HCT116 (cell line): ENCODE measurements at regions not wholly inside any gene's neighbourhood (a gene's known extent, or its start where the extent isn't known, plus 50 kb on each side); places are given as distances from the start of the nearest gene placed in this dataset.

ENCODE experiments used
- ATAC-seq: fragments of 200-7000 bp; cut with Tn5 transposase; 2 replicates; pipeline ENCODE4 v1.9.1; 2020; ENCODE audit warnings: mild to moderate bottlenecking, moderate library complexity
- BruUV-seq: library from RNA; stranded (reverse); fragments of 400-500 nt; replicated peaks from 2 replicates; lab custom pipeline; 2021; lab: Mats Ljungman, UMichigan
- CTCF ChIA-PET: fragments of 300-600 bp; sonication (Branson Sonifier 250); formaldehyde crosslinking; loops from one replicate; lab custom pipeline; 2021; ENCODE audit warnings: antibody characterized with exemption; lab: Charles Lee
- POLR2A ChIA-PET: fragments of 300-600, 350-600 bp; sonication (Branson Sonifier 250); formaldehyde crosslinking; loops from one replicate; lab custom pipeline; 2021; ENCODE audit warnings: antibody characterized with exemption; lab: Charles Lee
- RAD21 ChIA-PET, 2 experiments: fragments of 300-600 bp; sonication (Branson Sonifier 250); formaldehyde crosslinking; loops; one replicate each; lab custom pipeline; 2023; ENCODE audit warnings: low total read pairs in 2 of 2; ENCODE audit not compliant: uncharacterized antibody in 2 of 2, unreplicated experiment in 2 of 2, low non-redundant PET in 1 of 2; lab: Charles Lee
- DNase-seq: peaks from one replicate; pipeline ENCODE4 v3.0.0-alpha.2; 2010; ENCODE audit warnings: low read depth, low spot score
- H2AFZ ChIP-seq: fragments of 200-600 bp; shearing (Covaris generic), sonication (generic); 2 replicates; pipeline ENCODE4 v1.6.1; 2017; ENCODE audit warnings: low read depth, mixed run types, mixed read lengths, antibody characterized with exemption, low read length; ENCODE audit not compliant: poor library complexity, severe bottlenecking
- H3K27ac ChIP-seq: 2 replicates; pipeline ENCODE4 v1.5.1; 2012; ENCODE audit warnings: low read depth, low read length
- H3K27me3 ChIP-seq: fragments of 200-600 bp; sonication (generic); 2 replicates; pipeline ENCODE4 v1.6.1; 2016; ENCODE audit warnings: mixed run types, low read length, mixed read lengths; ENCODE audit not compliant: insufficient read depth
- H3K36me3 ChIP-seq, 2 experiments: fragments of 200-500 bp in 1 of 2; fragments of 200-600 bp in 1 of 2; sonication (Bioruptor generic) in 1 of 2; sonication (generic) in 1 of 2; 2 replicates each; pipeline versions ENCODE4 v1.5.1 to v1.6.1; 2014 to 2016; ENCODE audit warnings: low read length in 2 of 2, inconsistent platforms in 1 of 2, mixed read lengths in 1 of 2, mixed run types in 1 of 2; ENCODE audit not compliant: insufficient read depth in 2 of 2, control insufficient read depth in 1 of 2
- H3K4me1 ChIP-seq, 2 experiments: fragments of 200-600 bp in 1 of 2; sonication (generic) in 1 of 2; 2 replicates each; pipeline versions ENCODE4 v1.5.1 to v1.6.1; 2012 to 2017; ENCODE audit warnings: low read length in 2 of 2, inconsistent platforms in 1 of 2, mild to moderate bottlenecking in 1 of 2, mixed read lengths in 1 of 2, mixed run types in 1 of 2, moderate library complexity in 1 of 2; ENCODE audit not compliant: insufficient read depth in 2 of 2, control insufficient read depth in 1 of 2
- H3K4me2 ChIP-seq: fragments of 200-600 bp; sonication (generic); 2 replicates; pipeline ENCODE4 v1.6.1; 2017; ENCODE audit warnings: mixed run types, low read length, mixed read lengths
- H3K4me3 ChIP-seq, 2 experiments: fragments of 200-600 bp in 1 of 2; sonication (generic) in 1 of 2; replicated peaks in 1 of 2; 2 replicates each; pipeline ENCODE4 v1.5.1; 2011 to 2016; ENCODE audit warnings: low read length in 2 of 2, control low read depth in 1 of 2, low read depth in 1 of 2, mild to moderate bottlenecking in 1 of 2, mixed read lengths in 1 of 2, mixed run types in 1 of 2
- H3K79me2 ChIP-seq: fragments of 200-600 bp; sonication (generic); 2 replicates; pipeline ENCODE4 v1.6.1; 2017; ENCODE audit warnings: mild to moderate bottlenecking, mixed run types, low read length, moderate library complexity, mixed read lengths; ENCODE audit not compliant: insufficient read depth
- H3K9ac ChIP-seq: fragments of 200-600 bp; sonication (generic); 2 replicates; pipeline ENCODE4 v1.6.1; 2016; ENCODE audit warnings: low read length, mixed read lengths
- H3K9me2 ChIP-seq: fragments of 200-600 bp; sonication (generic), shearing (Covaris generic); 2 replicates; pipeline ENCODE4 v1.6.1; 2017; ENCODE audit warnings: mixed run types, mild to moderate bottlenecking, moderate library complexity; ENCODE audit not compliant: insufficient read depth
- H3K9me3 ChIP-seq, 2 experiments: fragments of 200-500 bp in 1 of 2; fragments of 200-600 bp in 1 of 2; sonication (Bioruptor generic) in 1 of 2; sonication (generic) in 1 of 2; 2 replicates each; pipeline ENCODE4 v1.6.1; 2014 to 2017; ENCODE audit warnings: low read length in 2 of 2, mixed read lengths in 2 of 2, inconsistent platforms in 1 of 2, low read depth in 1 of 2, mild to moderate bottlenecking in 1 of 2, mixed run types in 1 of 2, moderate library complexity in 1 of 2; ENCODE audit not compliant: control insufficient read depth in 1 of 2, insufficient read depth in 1 of 2
- H4K20me1 ChIP-seq: fragments of 200-600 bp; sonication (generic), shearing (Covaris generic); 2 replicates; pipeline ENCODE4 v1.6.1; 2017; ENCODE audit warnings: mixed run types, mild to moderate bottlenecking, moderate library complexity; ENCODE audit not compliant: insufficient read depth
- CTCF ChIP-seq, 3 experiments: fragments of 200-600 bp in 1 of 3; sonication (generic) in 1 of 3; IDR thresholded peaks in 2 of 3; conservative IDR thresholded peaks in 1 of 3; 2 replicates each; pipeline ENCODE4 v1.5.1; 2012 to 2017; ENCODE audit warnings: low read depth in 2 of 3, low read length in 2 of 3, antibody characterized with exemption in 1 of 3, borderline replicate concordance in 1 of 3, control low read depth in 1 of 3, mild to moderate bottlenecking in 1 of 3, mixed read lengths in 1 of 3, mixed run types in 1 of 3, moderate library complexity in 1 of 3; ENCODE audit not compliant: insufficient read depth in 1 of 3
- EZH2phosphoT487 ChIP-seq: fragments of 200-600 bp; IDR thresholded peaks from 2 replicates; pipeline ENCODE4 v1.6.1; 2018; ENCODE audit warnings: antibody characterized with exemption, borderline replicate concordance
- MAX ChIP-seq: IDR thresholded peaks from 2 replicates; pipeline ENCODE4 v1.6.1; 2012
- REST ChIP-seq: IDR thresholded peaks from 2 replicates; pipeline ENCODE4 v1.6.1; 2012; ENCODE audit warnings: low read depth
- SIN3A ChIP-seq: IDR thresholded peaks from 2 replicates; pipeline ENCODE4 v1.6.1; 2012; ENCODE audit warnings: low read depth
- TCF7L2 ChIP-seq: IDR thresholded peaks from 2 replicates; pipeline ENCODE4 v1.7.0; 2011; ENCODE audit warnings: borderline replicate concordance, inconsistent platforms; ENCODE audit not compliant: insufficient read depth, insufficient read length; ENCODE audit errors: extremely low read depth
- intact Hi-C: fragments of 100-400 bp; cut with micrococcal nuclease; formaldehyde crosslinking; loops from 2 replicates; pipeline ENCODE4 v1.10.0; 2022

GRCh38 chr1:55639526-55639925 is 424.4 kb upstream of the USP24 start:
- RAD21 ChIA-PET: no interaction called here
- Histone ChIP-seq H4K20me1 (no peaks in the 10 kb centered on the region), H3K9me3 (no peaks in the 10 kb centered on the region), H3K9me2 (no peaks in the 10 kb centered on the region), H3K27ac (no peak overlapping the region), H3K9ac (no peak overlapping the region), H3K4me1 (no peaks in the 10 kb centered on the region), H3K27me3 (no peaks in the 10 kb centered on the region), H2AFZ (no peak overlapping the region), H3K4me3 (no peak overlapping the region), H3K36me3 (no peaks in the 10 kb centered on the region), H3K4me2 (no peak overlapping the region), H3K79me2 (no peaks in the 10 kb centered on the region)
- CTCF ChIA-PET: no interaction called here
- intact Hi-C loops: no loop called here
- TF ChIP-seq EZH2phosphoT487 (no peak), CTCF (IDR thresholded peaks at IDR 0.05 in 2 of 3, conservative IDR thresholded peaks at IDR 0.05 in 1 of 3; ENCODE audit: borderline replicate concordance in 1 of 3, insufficient read depth in 1 of 3, low read depth in 2 of 3, low read length in 2 of 3) (no peak), MAX (no peak), SIN3A (no peak), REST (no peak), TCF7L2 (no peak)
- ATAC-seq: no peak
- DNase-seq: no peak
- no TSS peak for BruUV-seq
- POLR2A ChIA-PET: no interaction called here
